HL-60 (cell line): ENCODE measurements at regions not wholly inside any gene's neighbourhood (a gene's known extent, or its start where the extent isn't known, plus 50 kb on each side); places are given as distances from the start of the nearest gene placed in this dataset.

Experiments used
- CTCF ChIP-seq: IDR thresholded peaks from one replicate; pipeline ENCODE4 v1.5.1; 2011; ENCODE audit warnings: low read length, control low read depth, inconsistent platforms; ENCODE audit not compliant: insufficient read depth
- GABPA ChIP-seq: IDR thresholded peaks from 2 replicates; pipeline ENCODE4 v1.6.1; 2012; ENCODE audit warnings: low read depth
- POLR2AphosphoS5 ChIP-seq: IDR thresholded peaks from 2 replicates; pipeline ENCODE4 v1.6.1; 2012; ENCODE audit warnings: low read depth
- REST ChIP-seq: IDR thresholded peaks from 2 replicates; pipeline ENCODE4 v1.6.1; 2012; ENCODE audit warnings: low read depth; ENCODE audit not compliant: insufficient replicate concordance
- SPI1 ChIP-seq: IDR thresholded peaks from 2 replicates; pipeline ENCODE4 v1.6.1; 2012; ENCODE audit warnings: low read depth, mild to moderate bottlenecking, borderline replicate concordance

- TF ChIP-seq CTCF: no peak
- TF ChIP-seq POLR2AphosphoS5: no peak
- TF ChIP-seq GABPA: no peak
- TF ChIP-seq REST: no peak
- no peak for TF ChIP-seq SPI1
Observed at GRCh38 chr7:95662987-95663386, 66.7 kb upstream of the PDK4 start.
